ENCODE measurements at regions not wholly inside any gene's neighbourhood (a gene's known extent, or its start where the extent isn't known, plus 50 kb on each side); places are given as distances from the start of the nearest gene placed in this dataset.

DNA sequence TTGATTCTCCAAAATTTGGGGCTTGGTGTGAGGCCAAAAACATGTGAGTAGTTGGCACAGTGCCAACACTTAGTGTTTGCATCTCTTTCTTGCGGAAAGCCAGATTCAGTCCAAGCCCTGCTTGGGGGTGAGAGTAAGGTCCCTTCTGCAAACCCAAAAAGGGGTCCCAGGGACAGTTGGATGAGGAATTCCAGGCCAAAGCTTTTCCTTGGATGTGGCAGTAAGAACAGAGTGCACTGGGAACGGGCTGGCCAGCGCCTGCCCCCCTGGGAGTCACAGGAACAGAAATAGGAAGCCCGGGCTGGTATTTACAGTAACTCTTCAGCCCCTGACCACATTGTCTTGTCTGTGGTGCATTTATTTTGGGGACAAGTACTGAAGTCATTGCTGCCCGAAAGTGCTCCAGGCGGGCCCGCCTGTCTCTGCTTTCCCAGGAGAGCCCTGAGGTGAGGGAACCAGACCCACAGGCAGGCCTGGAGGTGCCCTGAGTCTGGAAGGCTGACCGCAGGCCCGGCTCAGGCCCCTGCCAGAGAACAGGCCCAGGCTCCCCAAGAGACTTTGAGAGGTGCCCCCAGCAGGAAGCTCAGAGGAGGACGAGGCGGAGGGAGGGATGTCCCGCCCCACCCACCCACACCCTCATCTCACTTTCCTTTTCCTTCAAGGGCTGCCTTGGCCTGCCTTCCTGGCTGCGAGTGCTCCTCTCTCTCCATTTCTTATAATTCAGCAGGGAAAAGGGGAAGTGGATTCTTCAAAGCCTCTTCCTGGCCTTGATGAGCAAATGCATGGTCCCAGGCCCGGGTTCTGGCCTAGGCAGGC is 218.4 kb downstream of the MAFB start:
- H3K4me1 ChIP-seq (ENCODE audit: low read depth) = no peaks in the 10 kb centered on the region
- TF ChIP-seq, protein P1, sequence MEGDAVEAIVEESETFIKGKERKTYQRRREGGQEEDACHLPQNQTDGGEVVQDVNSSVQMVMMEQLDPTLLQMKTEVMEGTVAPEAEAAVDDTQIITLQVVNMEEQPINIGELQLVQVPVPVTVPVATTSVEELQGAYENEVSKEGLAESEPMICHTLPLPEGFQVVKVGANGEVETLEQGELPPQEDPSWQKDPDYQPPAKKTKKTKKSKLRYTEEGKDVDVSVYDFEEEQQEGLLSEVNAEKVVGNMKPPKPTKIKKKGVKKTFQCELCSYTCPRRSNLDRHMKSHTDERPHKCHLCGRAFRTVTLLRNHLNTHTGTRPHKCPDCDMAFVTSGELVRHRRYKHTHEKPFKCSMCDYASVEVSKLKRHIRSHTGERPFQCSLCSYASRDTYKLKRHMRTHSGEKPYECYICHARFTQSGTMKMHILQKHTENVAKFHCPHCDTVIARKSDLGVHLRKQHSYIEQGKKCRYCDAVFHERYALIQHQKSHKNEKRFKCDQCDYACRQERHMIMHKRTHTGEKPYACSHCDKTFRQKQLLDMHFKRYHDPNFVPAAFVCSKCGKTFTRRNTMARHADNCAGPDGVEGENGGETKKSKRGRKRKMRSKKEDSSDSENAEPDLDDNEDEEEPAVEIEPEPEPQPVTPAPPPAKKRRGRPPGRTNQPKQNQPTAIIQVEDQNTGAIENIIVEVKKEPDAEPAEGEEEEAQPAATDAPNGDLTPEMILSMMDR (IDR thresholded peaks at IDR 0.05) = no peak
- DNase-seq (peak in 2 of 3 donors; percentile 11 to 24), ATAC-seq (peak; percentile 25)
- intact Hi-C loops (cut with DNase I, micrococcal nuclease) = no loop called here
- no peak overlapping the region for H3K4me3 ChIP-seq
- no peaks in the 10 kb centered on the region for H3K36me3 ChIP-seq (ENCODE audit: low read depth)
- no peaks in the 10 kb centered on the region for H3K9me3 ChIP-seq

DNA sequence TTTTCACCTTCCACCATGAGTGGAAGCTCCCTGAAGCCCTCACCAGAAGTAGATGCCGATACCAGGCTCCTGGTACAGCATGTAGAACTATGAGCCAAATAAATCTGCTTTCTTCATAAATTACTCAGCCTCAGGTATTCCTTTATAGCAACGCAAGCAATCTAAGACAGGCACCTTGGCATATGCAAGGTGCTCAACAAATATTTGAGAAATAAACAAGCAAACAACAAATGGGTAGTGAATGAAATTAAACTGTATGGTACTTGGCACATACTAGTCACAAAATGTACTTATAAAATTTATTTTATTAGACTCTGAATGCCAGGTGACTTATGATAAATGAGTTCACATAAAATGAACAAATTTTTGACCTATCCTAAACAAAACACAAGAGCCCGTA is 220.3 kb downstream of the MAFB start:
- DNase-seq (no peak), ATAC-seq (no peak)
- TF ChIP-seq, protein P1 (IDR thresholded peaks at IDR 0.05) = no peak
- Histone ChIP-seq H3K4me1 (ENCODE audit: low read depth) (no peaks in the 10 kb centered on the region), H3K9me3 (no peaks in the 10 kb centered on the region), H3K4me3 (no peak overlapping the region), H3K36me3 (ENCODE audit: low read depth) (no peaks in the 10 kb centered on the region)
- intact Hi-C loops (cut with DNase I, micrococcal nuclease) = no loop called here

DNA sequence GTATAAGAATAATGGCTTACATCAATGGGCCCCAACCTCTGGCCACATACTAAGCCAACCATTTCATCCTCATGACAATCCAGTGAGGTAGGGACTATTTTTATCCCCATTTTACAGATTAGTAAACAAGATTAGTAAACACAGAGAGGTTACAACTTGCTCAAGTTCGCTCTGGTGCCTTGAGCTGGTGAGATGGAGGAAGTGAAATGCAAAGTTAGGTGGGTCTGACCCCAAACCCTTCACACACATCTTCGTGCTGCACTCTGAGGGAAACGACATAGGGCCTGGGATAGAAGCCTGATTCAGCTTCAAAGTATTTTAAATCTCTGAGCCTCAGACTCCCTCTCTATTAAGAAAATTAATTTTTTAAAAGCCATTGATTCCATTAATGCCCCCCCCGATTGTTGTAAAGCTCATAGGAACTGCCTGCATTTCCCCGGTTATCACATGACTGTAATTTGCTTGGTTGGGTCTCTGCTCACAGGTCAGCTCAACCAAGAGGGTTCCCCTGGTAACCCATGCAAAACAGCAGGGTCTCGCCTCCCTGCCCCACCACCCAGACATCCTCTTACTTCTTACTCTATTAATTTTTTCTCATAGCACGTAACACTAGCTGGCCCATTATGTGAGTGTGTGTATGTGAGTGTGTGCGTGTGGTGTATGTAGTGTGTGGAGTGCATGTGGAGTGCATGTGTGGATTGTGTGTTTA is 221.2 kb downstream of the MAFB start:
- DNase-seq (no peak), ATAC-seq (no peak)
- Histone ChIP-seq H3K4me1 (ENCODE audit: low read depth) (no peaks in the 10 kb centered on the region), H3K4me3 (no peak overlapping the region), H3K9me3 (no peaks in the 10 kb centered on the region), H3K36me3 (ENCODE audit: low read depth) (no peaks in the 10 kb centered on the region)
- intact Hi-C loops (cut with DNase I, micrococcal nuclease) = no loop called here
- TF ChIP-seq, protein P1 (IDR thresholded peaks at IDR 0.05) = no peak

DNA sequence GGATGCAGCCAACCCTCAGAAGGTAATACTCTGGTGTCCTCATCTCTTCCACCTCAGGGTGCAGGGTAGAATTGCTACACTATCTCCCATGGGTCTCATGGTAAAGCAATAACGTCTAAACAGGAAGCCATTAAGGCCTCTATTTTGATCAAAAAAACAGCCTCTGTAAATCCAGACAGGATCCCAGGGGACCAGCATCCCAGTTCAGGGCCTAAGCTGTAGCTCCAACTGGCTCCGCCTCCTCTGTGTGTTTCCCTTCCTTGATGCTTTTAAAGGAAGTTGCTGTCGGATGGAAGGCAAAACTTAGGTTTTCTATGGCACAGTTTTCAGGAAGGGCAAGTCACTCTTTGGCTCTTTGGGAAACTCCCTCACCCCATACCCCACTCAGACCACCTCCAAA is 222.0 kb downstream of the MAFB start:
- DNase-seq (no peak), ATAC-seq (no peak)
- H3K4me3 ChIP-seq = no peak overlapping the region
- H3K36me3 ChIP-seq (ENCODE audit: low read depth) = no peaks in the 10 kb centered on the region
- no peaks in the 10 kb centered on the region for H3K9me3 ChIP-seq
- H3K4me1 ChIP-seq (ENCODE audit: low read depth) = no peaks in the 10 kb centered on the region
- intact Hi-C loops (cut with DNase I, micrococcal nuclease) = no loop called here
- TF ChIP-seq, protein P1 (IDR thresholded peaks at IDR 0.05) = no peak

DNA sequence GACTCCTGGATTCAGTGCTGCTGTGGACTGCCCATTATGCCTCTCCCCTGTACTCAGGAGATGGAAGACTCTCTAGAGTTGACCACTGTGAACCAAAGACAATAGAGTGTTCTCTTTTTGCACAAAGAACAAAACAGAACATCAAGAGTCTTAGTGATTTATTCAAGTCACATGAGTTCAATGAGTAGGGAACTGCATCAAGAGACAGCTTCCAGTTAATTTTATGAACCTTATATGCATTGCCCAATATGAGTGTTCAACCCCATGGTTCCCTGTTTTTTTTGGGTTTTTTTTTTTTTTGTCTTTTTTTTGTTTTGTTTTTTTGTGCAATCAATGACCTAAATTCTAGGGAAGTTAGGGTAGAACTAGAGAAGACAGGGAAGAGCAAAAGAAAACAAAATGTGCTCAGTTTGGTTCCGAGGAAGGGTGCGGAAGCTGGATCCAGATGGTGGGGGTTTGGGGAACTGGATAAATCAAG is 224.3 kb downstream of the MAFB start:
- ATAC-seq (no peak), DNase-seq (no peak)
- TF ChIP-seq, protein P1 (IDR thresholded peaks at IDR 0.05) = no peak
- intact Hi-C loops (cut with DNase I, micrococcal nuclease) = no loop called here
- H3K9me3 ChIP-seq = no peaks in the 10 kb centered on the region
- no peaks in the 10 kb centered on the region for H3K4me1 ChIP-seq (ENCODE audit: low read depth)
- H3K36me3 ChIP-seq (ENCODE audit: low read depth) = no peaks in the 10 kb centered on the region
- H3K4me3 ChIP-seq = no peak overlapping the region
